ENCODE measurements at regions not wholly inside any gene's neighbourhood (a gene's known extent, or its start where the extent isn't known, plus 50 kb on each side); places are given as distances from the start of the nearest gene placed in this dataset.

- DNase-seq (ENCODE audit: low read depth in 3 of 3): no peak
Observed at GRCh38 chr16:55154956-55155355, 169.0 kb upstream of the IRX6 start.

- DNase-seq (ENCODE audit: low read depth in 3 of 3): no peak
Observed at GRCh38 chr16:55155815-55156214, 168.2 kb upstream of the IRX6 start.

DNA sequence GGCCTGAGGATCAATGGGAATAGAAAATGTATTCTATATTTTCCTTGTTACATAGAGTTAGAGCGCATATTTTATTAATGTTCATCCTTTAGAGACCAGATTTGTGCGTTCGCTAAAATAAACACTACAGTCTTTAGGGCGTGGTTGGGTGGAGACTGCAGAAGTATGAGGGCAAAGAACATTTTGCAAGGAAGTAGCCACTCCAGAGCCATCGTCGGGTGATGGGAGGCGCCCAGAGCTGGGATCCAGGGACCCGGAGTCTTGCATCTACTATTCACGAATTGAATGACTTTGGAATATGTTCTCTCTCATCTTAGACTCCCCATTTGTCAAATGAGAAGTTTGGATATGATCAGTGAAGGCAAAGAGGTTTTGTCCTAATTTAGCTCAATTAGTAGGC lies 154.2 kb upstream of the IRX6 start:
- DNase-seq (ENCODE audit: low read depth in 3 of 3): no peak

- no peak for DNase-seq (ENCODE audit: low read depth in 3 of 3)
Observed at GRCh38 chr16:55171241-55171640, 152.8 kb upstream of the IRX6 start.

DNA sequence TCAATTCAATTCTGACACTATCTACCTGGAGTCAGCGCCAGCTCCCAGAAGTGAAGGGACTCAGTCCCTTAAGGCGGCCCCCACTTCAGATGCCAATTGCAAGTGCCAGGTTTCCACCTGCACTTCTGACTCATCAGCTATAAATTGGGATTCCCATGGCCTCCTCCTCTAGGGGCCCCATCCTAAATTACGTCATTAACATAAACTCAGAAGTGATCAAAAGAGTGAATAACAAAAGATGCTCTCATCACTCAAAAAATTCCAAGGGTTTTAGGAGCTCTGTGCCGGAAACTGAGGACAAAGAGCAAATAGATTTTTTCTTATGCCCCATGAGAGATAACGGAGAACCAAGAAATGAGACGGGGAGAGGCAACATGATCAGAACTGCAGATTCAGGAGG lies 148.6 kb upstream of the IRX6 start:
- DNase-seq (ENCODE audit: low read depth in 3 of 3): no peak

DNA sequence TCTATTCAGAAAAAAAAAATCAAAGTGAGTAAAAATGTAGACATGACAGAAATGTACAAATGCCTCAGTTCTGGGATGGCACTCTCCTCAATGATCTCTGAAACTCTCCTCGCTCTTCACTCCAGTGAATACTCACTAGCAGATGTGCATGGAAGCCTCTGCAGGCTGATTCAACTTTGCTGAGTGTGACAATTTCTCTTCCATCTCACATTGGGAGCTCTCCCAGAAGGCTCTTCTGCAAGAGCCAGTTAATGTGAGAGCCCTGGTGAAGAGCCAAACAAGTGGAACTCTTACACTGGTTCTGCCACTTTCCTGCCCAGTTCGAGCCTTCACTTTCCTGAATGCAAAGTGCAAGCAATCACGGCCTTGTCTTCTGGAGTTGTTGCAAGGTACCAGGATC lies 147.1 kb upstream of the IRX6 start:
- no peak for DNase-seq (ENCODE audit: low read depth in 3 of 3)

GRCh38 chr16:55179411-55179810 lies 144.6 kb upstream of the IRX6 start:
- no peak for DNase-seq (ENCODE audit: low read depth in 3 of 3)

DNA sequence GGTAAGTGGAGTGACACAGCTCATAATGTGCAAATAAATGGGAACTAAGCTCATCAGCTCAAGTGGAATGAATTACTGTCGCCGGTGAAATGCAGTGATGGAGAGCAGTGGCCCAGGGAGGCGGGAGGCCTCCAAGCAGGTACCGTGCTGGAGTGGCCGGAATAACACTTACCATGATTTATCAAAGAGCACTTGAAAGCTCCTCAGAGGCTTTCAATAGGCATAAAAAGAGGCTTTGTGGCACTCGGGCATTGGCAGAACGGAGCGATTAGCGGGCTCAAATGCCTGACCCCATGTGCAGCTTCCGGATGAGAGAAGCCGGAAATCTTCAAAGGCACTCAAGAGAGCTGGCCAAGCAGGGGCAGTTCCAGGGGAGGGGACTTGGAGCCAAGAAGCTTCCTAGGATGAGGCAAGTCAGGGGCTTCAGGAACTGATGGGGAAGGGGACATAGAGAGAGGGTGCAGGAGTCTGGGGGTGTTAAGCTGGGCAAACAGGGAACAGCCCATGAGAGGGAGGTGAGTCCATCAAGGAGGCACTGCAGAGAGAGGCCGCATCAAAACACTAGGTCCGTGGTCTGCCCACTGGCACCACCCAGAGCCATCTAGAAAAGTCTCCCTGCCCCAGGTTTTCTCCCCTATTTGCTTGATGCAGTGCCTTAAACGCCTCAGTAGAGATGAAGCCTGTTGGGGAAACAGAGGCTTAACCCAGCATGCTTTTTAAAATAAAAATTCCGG lies 144.0 kb upstream of the IRX6 start:
- no peak for DNase-seq (ENCODE audit: low read depth in 3 of 3)

DNA sequence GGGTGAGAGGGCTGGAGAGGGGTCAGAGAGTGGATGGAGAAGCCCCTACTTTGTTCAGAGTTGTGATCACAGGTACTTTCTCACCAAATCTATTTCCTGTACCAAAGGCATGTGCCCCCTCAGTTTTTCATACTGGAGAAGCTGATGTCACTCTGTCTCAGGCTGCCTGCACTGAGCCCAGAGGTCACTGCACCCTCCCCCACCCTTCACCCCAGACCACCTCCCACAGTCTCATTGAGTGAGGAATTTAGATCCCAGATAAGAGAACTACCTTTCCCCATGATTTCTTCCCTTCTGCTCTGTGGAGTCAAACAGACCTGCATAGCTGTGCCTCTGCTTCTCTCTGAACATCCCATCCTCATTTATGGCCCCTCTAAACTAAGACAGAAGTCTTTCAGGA lies 140.0 kb upstream of the IRX6 start:
- no peak for DNase-seq (ENCODE audit: low read depth in 3 of 3)

- DNase-seq (ENCODE audit: low read depth in 3 of 3): no peak
Observed at GRCh38 chr16:55184619-55185018, 139.4 kb upstream of the IRX6 start.

DNA sequence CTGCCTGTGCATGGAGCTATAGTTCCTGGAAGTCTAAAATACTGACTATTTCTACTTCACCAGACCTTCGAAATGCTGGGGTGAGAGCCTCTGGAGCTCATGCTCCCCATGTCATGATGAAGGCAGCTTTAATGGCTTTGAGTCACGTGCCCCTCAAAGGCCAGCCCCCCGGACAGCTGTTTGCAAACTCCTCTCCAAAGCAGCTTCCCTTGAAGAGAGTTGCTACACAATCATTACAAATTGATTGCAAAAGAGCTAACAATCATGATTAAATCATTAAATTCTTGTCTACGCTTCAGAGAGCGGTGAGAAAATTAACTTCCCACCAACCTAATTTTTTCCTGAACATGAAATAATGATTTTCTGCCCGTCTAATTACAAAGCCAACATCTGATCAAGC lies 134.8 kb upstream of the IRX6 start:
- no peak for DNase-seq (ENCODE audit: low read depth in 3 of 3)

DNA sequence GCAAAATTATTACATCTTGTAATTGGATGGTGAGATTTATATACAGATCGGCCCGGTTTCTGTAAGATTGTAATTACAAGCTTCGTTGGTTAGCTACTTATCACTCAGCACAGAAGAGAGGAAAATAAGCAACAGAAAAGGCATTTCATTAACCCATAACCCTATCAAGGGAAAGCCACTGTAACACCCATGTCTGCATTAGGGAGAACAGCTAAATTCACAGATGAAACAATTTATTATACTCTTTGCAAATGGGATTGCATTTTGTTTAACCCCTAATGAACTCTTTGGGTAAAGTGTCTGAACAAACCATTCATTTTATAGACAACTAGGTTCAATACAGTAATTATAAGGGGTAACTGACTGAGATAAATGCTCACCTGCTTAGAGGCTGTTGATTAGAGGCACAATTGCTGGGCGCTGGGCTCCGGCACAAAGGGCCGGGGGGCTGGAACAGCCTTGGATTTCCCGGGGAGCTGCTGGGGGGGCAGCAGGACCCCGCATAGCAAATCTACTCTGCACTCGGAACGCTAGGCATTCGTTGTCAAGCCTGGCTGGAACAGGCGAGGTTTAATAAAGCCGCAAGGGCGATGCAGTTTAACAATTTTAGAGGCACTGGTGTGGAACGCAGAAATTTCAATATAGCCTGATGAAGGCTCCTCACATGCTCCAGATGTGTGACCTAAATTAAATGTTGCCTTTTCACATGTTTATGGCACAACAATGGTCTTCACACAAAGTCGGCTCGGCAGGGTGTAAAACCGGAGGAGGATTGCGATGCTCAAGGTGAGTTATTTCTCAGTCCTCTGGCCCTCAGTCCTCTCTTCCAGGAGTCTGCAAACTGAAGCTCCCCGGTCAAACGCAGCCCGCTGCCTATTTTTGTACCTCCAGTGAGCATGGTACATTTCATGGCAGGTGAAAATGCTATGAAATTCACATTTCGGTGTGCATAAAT lies 134.0 kb upstream of the IRX6 start:
- DNase-seq (ENCODE audit: low read depth in 3 of 3): no peak

GRCh38 chr16:55192734-55193133 lies 131.3 kb upstream of the IRX6 start:
- no peak for DNase-seq (ENCODE audit: low read depth in 3 of 3)

GRCh38 chr16:55203570-55203969 lies 120.4 kb upstream of the IRX6 start:
- no peak for DNase-seq (ENCODE audit: low read depth in 3 of 3)

DNA sequence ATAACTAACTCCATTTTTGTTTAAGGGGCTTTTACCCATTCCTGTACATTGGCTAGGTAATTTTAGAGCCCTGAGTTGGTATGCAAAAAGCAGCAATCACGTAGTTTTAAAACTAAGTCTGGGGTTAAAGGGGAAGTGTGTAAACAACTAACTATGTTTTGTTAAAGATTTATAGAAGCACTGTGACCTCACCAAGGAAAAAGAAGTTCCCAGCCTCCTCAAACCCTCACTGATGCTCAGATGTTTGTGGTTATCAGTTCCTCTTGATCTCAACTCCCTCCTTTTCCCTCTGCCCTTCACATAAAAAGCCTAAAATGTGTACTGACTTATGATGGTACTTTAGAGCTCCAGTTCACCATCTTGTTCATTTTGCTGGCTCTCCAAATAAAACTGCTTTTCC lies 119.9 kb upstream of the IRX6 start:
- no peak for DNase-seq (ENCODE audit: low read depth in 3 of 3)

DNA sequence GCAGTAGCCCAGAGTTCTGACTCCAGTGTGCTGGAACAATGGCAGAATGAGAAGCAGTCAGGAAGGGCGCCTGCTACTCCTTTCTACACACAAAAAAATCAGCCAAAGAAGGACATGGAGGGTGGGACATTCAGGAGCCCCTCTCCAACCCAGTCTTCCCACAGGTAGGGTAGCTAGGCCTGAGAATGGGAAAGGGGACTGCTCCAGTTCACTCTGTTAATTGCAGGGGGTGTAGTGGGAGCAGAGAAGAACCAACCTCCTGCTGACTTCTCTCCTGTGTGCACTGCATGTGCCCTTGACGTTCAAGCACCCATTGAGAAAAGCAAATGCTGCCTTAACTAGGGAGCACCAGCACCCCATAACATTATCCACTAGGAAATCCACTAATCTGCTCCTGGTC lies 119.1 kb upstream of the IRX6 start:
- DNase-seq (ENCODE audit: low read depth in 3 of 3): no peak

DNA sequence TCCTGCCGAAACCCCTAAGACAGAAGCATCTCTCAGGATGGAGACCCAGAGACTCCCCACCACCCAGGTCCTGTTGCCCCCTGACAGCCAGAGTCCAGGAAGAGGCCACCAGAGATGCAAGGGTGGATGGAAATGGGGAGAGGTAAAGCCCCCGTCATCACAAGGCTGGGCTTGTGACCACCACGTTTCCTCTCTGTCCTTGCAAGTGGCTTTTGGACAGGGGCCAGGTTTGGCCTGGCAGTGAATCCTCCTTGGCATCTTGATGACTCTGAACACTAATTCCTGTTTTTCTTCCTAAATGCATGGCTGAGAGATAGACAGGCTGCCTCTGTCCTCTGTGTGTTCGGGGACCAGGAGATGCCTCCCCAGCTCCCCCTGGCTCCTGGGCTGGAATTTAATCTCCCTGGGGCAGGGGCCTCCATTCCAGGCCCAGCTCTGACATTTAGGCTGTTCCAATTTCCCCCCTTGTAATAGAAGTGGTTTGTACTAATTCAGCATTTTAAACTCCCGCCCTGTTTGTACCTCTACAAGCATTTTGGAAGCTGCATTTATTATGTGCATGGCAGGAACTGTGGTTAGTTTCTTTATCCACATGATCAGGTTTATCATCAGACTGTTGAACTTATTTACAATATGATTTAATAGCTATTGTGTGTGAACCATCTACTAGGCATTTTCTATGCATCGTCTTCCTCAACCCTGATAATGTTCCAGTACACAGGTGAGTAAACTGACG lies 116.1 kb upstream of the IRX6 start:
- no peak for DNase-seq (ENCODE audit: low read depth in 3 of 3)

GRCh38 chr16:55209626-55210025 lies 114.4 kb upstream of the IRX6 start:
- DNase-seq (ENCODE audit: low read depth in 3 of 3): no peak

GRCh38 chr16:55212791-55213190 lies 111.2 kb upstream of the IRX6 start:
- no peak for DNase-seq (ENCODE audit: low read depth in 3 of 3)

DNA sequence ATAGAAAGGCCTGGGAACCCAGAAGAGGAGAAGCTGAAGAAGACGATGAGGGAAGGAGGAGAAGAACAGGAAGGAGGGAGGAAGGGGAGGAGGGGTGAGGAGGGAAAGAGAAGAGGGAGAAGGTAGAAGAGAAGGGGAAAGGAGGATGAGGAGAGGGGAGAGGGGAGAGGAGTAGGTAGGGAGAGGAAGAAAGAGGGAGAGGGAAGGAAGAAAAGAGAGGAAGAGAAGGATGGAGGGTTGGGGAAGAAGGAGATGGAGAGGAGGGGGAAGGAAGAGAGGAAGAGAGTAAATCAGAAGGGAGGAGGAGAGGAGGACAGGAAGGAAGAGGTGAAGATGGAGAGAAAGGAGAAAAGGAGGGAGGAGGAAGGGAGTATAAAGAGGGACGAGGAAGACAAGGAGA lies 109.6 kb upstream of the IRX6 start:
- no peak for DNase-seq (ENCODE audit: low read depth in 3 of 3)

DNA sequence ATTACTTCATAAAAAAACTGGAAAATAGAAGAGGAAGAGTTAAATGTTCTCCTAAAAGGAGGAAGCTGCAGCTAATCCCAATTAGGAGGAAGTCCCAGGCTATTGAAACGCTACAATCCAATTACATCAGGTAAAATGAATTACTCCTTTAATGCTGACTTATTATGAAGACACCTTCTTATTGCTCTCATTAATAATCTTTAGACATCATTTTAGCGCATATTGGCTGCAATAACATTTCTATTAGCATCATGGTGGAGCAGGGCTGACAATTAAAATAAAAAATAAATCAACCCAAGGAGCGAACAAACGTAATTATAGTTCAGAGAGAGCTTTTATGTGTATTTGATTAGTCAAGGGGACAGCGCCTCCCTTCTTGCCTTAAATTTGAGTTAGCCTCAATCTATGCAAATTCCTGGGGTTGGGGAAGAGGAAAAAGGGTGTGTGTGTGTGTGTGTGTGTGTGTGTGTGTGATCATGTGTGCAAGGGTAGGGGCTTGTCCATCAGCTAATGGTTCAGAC lies 109.0 kb upstream of the IRX6 start:
- no peak for DNase-seq (ENCODE audit: low read depth in 3 of 3)

DNA sequence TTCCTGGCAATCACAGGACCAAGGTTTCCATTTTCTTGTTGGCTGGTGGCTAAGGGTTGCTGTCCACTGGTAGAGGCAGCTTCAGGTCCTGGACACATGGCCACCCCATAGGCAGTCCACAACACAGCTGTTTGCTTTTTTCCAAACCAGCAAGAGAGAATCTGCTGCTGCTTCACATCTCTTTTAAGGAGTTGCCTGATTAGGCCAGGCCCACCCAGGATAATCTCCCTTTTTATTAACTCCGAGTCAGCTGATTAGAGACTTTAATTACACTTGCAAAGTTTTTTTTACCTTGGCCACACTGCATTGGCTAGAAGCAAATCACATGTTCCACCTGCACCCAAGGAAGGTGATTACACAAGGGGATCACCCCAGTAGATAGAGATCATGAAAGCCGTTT lies 106.6 kb upstream of the IRX6 start:
- no peak for DNase-seq (ENCODE audit: low read depth in 3 of 3)

Data from stimulated activated CD4-positive, alpha-beta T cell treated with anti-CD3 and anti-CD28 coated beads, TNF-alpha, amount 100 ng/mL, for 24 hours (primary cell).